Endodermal cell (in vitro differentiated cells): ENCODE measurements at regions not wholly inside any gene's neighbourhood (a gene's known extent, or its start where the extent isn't known, plus 50 kb on each side); places are given as distances from the start of the nearest gene placed in this dataset.

Experiments
- DNase-seq: peaks from one replicate; pipeline ENCODE4 v3.0.0-alpha.2; 2017
- H3K27ac ChIP-seq: 2 replicates; pipeline ENCODE4 v1.5.1; 2013; ENCODE audit warnings: mild to moderate bottlenecking, low read depth, low read length, moderate library complexity
- H3K27me3 ChIP-seq: 2 replicates; pipeline ENCODE4 v1.6.1; 2013; ENCODE audit warnings: mild to moderate bottlenecking, low read length, moderate library complexity; ENCODE audit not compliant: insufficient read depth, control insufficient read depth, poor library complexity, severe bottlenecking
- H3K36me3 ChIP-seq: 2 replicates; pipeline ENCODE4 v1.7.0; 2013; ENCODE audit warnings: mild to moderate bottlenecking, low read length, moderate library complexity; ENCODE audit not compliant: control insufficient read depth, insufficient read depth
- H3K4me1 ChIP-seq: one replicate; pipeline ENCODE4 v1.7.0; 2013; ENCODE audit warnings: low read length; ENCODE audit not compliant: control insufficient read depth, insufficient read depth
- H3K4me3 ChIP-seq: 2 replicates; pipeline ENCODE4 v1.5.1; 2013; ENCODE audit warnings: mild to moderate bottlenecking, low read length, moderate library complexity
- H3K9ac ChIP-seq: 2 replicates; pipeline ENCODE4 v1.6.1; 2013; ENCODE audit warnings: mild to moderate bottlenecking, low read length, moderate library complexity; ENCODE audit not compliant: poor library complexity, severe bottlenecking; ENCODE audit errors: extremely low read depth
- H3K9me3 ChIP-seq: 2 replicates; pipeline ENCODE4 v1.6.1; 2013; ENCODE audit warnings: mild to moderate bottlenecking, low read length, moderate library complexity; ENCODE audit not compliant: control insufficient read depth
- H3K27ac Mint-ChIP-seq: 2 replicates; pipeline ENCODE4 v1.8.0; 2020; ENCODE audit warnings: mixed read lengths
- H3K27me3 Mint-ChIP-seq: 2 replicates; pipeline ENCODE4 v1.8.0; 2021; ENCODE audit warnings: mild to moderate bottlenecking, mixed read lengths; ENCODE audit not compliant: insufficient read depth
- H3K36me3 Mint-ChIP-seq: 2 replicates; pipeline ENCODE4 v1.8.0; 2020; ENCODE audit warnings: low read depth, mixed read lengths
- H3K4me1 Mint-ChIP-seq: 2 replicates; pipeline ENCODE4 v1.8.0; 2020; ENCODE audit warnings: mixed read lengths
- H3K4me3 Mint-ChIP-seq: 2 replicates; pipeline ENCODE4 v1.8.0; 2020; ENCODE audit warnings: mild to moderate bottlenecking, moderate library complexity, mixed read lengths
- H3K9me3 Mint-ChIP-seq: 2 replicates; pipeline ENCODE4 v1.8.0; 2020; ENCODE audit warnings: mild to moderate bottlenecking, mixed read lengths
- WGBS, 2 experiments: methylation state at CpG; one replicate each; pipeline versions ENCODE4 v1.1.5 to v1.1.7; 2013; ENCODE audit warnings: missing lambda C conversion rate in 2 of 2, mixed read lengths in 1 of 2; ENCODE audit not compliant: insufficient coverage in 1 of 2, insufficient read length in 1 of 2; 5-methylcytosine and 5-hydroxymethylcytosine counted together
- TF ChIP-seq, protein P1 (sequence below): fragments of 200-600 bp; sonication (generic); conservative IDR thresholded peaks from 2 replicates; pipeline ENCODE4 v1.5.0; 2021; ENCODE audit warnings: antibody characterized with exemption, mild to moderate bottlenecking

DNA sequence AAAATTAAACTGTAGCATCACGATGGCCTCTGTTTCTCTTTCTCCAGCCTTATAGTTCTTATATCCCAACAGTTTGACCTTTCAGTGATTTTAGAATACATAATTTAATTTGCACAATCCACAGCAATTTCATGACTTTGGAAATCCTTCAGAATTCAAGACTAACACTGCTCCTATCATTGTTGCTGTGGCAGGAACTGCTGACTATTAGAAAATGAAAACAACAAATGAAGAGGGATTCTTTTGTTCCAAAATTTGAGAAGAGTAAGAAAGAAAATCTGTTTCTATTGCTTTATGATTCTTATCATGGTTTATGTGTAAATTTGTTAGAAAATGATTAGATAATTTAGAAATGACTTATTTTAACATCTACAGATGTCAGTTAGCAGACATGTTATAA, 604.0 kb upstream of the ADGRB3 start:
- no peak overlapping the region for H3K9ac ChIP-seq
- no peaks in the 10 kb centered on the region for H3K4me1 Mint-ChIP-seq
- H3K27ac ChIP-seq = no peak overlapping the region
- no peaks in the 10 kb centered on the region for H3K36me3 ChIP-seq
- no peaks in the 10 kb centered on the region for H3K27me3 Mint-ChIP-seq
- no peaks in the 10 kb centered on the region for H3K36me3 Mint-ChIP-seq
- no peak overlapping the region for H3K27ac Mint-ChIP-seq
- no peak overlapping the region for H3K4me3 Mint-ChIP-seq
- no peak for DNase-seq
- TF ChIP-seq, protein P1, sequence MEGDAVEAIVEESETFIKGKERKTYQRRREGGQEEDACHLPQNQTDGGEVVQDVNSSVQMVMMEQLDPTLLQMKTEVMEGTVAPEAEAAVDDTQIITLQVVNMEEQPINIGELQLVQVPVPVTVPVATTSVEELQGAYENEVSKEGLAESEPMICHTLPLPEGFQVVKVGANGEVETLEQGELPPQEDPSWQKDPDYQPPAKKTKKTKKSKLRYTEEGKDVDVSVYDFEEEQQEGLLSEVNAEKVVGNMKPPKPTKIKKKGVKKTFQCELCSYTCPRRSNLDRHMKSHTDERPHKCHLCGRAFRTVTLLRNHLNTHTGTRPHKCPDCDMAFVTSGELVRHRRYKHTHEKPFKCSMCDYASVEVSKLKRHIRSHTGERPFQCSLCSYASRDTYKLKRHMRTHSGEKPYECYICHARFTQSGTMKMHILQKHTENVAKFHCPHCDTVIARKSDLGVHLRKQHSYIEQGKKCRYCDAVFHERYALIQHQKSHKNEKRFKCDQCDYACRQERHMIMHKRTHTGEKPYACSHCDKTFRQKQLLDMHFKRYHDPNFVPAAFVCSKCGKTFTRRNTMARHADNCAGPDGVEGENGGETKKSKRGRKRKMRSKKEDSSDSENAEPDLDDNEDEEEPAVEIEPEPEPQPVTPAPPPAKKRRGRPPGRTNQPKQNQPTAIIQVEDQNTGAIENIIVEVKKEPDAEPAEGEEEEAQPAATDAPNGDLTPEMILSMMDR = no peak
- 91% methylated on average over 1 of the region's 1 CpG; no CpG with 5 or more reads in 1 of the 2 experiments for WGBS, 2 experiments
- H3K9me3 Mint-ChIP-seq = peaks cover 18% of the 10 kb centered on the region
- H3K4me3 ChIP-seq = no peak overlapping the region
- H3K9me3 ChIP-seq = peaks cover 11% of the 10 kb centered on the region
- no peaks in the 10 kb centered on the region for H3K4me1 ChIP-seq
- no peaks in the 10 kb centered on the region for H3K27me3 ChIP-seq

DNA sequence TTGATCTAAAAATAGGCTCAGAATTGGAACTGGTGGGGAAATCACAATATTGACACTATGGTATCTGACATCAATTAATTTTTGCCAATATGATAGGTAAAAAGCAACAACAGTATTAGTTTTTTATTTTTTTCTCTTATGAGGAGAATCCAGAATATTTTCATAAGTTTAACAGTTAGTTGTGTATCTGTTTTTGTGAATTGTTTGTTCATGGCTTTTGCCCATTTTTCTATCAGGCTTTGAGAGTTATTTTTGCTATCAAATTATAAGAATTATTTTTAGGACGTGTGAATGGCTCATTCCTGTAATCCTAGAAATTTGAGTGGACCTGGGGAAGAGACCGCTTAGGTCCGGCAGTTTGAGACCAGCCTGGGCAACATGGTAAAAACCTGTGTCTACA, 608.6 kb upstream of the ADGRB3 start:
- DNase-seq = no peak
- TF ChIP-seq, protein P1 = no peak
- H3K36me3 ChIP-seq = no peaks in the 10 kb centered on the region

DNA sequence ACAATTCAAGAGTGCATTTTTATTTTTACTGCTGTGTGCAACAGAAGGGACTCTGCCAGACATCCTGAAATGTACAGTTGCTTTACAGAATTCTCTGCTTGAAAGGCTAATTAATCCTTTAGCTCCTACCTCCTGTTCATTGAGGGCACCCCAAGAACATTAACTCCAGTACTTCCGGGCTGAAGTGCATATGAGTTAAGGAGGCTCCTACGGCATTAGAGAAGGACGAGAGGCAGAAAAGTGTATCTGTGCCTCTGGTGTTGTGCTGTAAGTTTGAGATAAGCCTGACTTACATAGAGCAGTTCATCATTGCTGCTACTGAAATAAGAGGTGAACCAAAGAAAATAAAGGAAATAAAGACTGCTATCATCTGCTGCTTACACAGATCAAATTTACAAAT, 609.3 kb upstream of the ADGRB3 start:
- Mint-ChIP-seq H3K9me3 (peaks cover 9% of the 10 kb centered on the region), H3K27me3 (no peaks in the 10 kb centered on the region), H3K4me3 (no peak overlapping the region), H3K36me3 (no peaks in the 10 kb centered on the region), H3K4me1 (no peaks in the 10 kb centered on the region), H3K27ac (no peak overlapping the region)
- H3K36me3 ChIP-seq = no peaks in the 10 kb centered on the region
- H3K27me3 ChIP-seq = no peaks in the 10 kb centered on the region
- WGBS, 2 experiments = 96% methylated on average over 3 of the region's 3 CpGs
- no peak overlapping the region for H3K9ac ChIP-seq
- DNase-seq = no peak
- TF ChIP-seq, protein P1 = no peak
- peaks cover 16% of the 10 kb centered on the region for H3K9me3 ChIP-seq
- no peaks in the 10 kb centered on the region for H3K4me1 ChIP-seq
- H3K4me3 ChIP-seq = no peak overlapping the region
- no peak overlapping the region for H3K27ac ChIP-seq

More for the DNA sequence above, 608.6 kb upstream of the ADGRB3 start:
- Histone ChIP-seq H3K9me3 (peaks cover 16% of the 10 kb centered on the region), H3K4me3 (no peak overlapping the region), H3K9ac (no peak overlapping the region), H3K4me1 (no peaks in the 10 kb centered on the region), H3K27me3 (no peaks in the 10 kb centered on the region), H3K27ac (no peak overlapping the region)
- Mint-ChIP-seq H3K36me3 (no peaks in the 10 kb centered on the region), H3K9me3 (peaks cover 9% of the 10 kb centered on the region), H3K4me1 (no peaks in the 10 kb centered on the region), H3K4me3 (no peak overlapping the region), H3K27me3 (no peaks in the 10 kb centered on the region), H3K27ac (no peak overlapping the region)
- WGBS, 2 experiments = 87 to 90% methylated on average over 3 of the region's 3 CpGs
